LHCN-M2 (cell line): ENCODE measurements at regions not wholly inside any gene's neighbourhood (a gene's known extent, or its start where the extent isn't known, plus 50 kb on each side); places are given as distances from the start of the nearest gene placed in this dataset.
"Not testable (repeated sequence)": the region's sequence is repeated elsewhere in the genome, so short reads cannot be mapped to it uniquely, and the experiment has no call there.

ENCODE experiments used
- DNase-seq: peaks from one replicate; pipeline ENCODE4 v3.0.0-alpha.2; 2012; ENCODE audit warnings: low read depth

DNA sequence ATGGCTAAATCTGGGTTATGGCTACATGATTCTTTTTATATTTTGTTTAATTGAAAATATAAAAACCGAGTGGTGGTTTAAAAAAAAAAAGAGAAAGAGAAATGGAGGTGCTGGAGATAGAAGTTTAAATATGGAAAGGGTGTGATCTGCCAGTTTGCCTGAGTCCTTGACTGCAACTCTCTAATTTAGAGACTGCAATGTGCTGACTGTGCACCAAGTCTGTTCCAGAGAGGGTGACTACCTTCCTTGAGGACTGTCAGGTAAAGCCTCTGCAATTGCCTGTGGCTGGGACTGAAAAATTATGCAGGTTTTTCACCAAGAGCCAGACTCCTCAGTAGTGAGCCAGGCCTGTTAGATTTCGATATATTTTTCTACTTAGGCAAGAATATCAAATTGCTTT is 1326.3 kb downstream of the BRINP3 start:
- no peak for DNase-seq

DNA sequence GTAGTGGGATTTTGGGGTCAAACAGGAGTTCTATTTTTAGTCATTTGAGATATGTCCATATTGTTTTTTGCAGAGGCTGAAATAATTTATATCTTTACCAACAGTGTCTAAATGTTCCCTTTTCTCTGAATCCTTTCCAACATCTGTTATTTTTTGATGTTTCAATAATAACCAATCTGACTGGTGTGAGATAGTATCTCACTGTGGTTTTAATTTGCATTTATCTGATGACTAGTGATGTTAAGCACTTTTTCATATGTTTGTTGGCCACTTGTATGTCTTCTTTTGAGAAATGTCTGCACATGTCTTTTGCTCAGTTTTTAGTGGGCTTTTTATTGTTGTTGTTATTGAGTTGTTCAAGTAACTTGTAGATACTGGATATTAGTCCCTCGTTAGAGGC is 1325.0 kb downstream of the BRINP3 start:
- no peak for DNase-seq

GRCh38 chr1:189158155-189158554 is 1319.5 kb downstream of the BRINP3 start:
- no peak for DNase-seq

GRCh38 chr1:189175889-189176288 is 1301.8 kb downstream of the BRINP3 start:
- no peak for DNase-seq

GRCh38 chr1:189180057-189180456 is 1297.6 kb downstream of the BRINP3 start:
- DNase-seq, result no peak

GRCh38 chr1:189185097-189185496 is 1292.6 kb downstream of the BRINP3 start:
- no peak for DNase-seq

DNA sequence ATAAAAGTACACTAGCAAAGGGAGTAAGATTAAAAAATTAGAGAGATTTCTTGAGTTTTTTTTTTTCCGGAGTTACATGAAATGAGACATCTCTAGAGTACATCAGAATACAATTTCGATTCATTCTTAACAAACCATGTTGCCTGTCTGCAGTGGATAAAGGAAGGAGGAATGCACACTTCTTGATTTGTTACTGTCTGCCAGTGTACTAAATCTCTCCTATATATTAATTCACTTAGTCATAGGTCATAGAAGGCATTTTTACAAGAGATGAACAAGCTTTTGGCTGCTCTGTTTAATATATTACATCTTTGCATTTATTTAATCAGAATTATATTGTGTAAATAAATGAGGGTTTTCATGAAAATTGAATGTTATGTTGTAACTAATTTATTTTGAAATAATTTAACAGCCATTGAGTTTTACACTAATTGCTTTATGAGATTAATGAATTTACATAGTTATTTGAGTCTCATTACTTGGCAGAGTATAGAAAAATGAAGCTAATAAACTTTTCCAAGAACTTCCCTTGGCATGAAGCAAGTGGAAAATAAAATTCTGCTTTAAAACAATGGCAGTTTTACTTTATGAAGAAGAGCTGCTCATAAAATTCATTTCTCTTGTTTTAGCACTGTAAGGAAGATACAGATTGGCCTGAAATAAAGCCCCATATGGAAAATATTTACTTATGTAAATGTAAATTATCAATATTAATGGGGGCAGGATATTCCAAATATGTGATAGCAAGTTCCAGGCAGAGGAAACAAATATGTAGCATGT is 1284.7 kb downstream of the BRINP3 start:
- DNase-seq, result no peak

DNA sequence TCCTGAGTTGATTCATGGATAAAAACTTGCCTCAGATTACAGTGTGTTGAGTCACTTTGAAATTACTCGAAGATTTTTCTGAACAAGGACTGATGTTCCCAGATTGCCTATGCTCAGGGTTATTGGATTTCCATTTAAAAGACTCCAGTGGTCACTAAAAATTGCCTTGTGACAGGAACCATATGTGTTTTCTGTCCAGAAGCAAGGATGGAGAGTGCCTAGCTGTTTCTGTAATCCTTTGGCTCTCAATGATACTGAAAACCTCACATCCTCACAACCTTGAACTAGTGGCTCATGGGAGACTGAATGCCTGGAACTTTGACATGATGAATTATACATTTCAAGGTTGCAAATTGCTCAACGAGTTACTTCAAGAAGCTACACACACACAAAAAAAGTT is 1271.8 kb downstream of the BRINP3 start:
- DNase-seq, result no peak

- no peak for DNase-seq
Observed at GRCh38 chr1:189206617-189207016, 1271.0 kb downstream of the BRINP3 start.

- no peak for DNase-seq
Observed at GRCh38 chr1:189211742-189212141, 1265.9 kb downstream of the BRINP3 start.

DNA sequence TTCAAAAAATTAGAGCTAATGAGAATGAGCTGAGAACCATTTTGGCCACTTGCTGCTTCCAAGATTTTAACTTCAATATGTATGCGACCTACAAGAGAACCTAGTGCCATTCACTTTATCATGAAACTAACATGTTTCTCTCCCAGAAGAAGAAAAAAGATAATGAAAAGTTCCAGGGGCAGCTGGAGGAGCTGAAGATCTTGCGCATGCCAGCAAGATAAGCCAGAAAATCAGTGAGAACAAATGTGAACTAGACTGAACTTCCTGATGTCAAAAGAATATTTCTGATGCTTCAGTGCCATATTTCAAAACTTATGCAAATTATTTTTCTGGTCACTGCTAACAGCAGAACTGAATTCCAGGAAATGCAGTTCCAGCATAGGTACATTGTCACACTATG is 1265.1 kb downstream of the BRINP3 start:
- DNase-seq, result no peak

DNA sequence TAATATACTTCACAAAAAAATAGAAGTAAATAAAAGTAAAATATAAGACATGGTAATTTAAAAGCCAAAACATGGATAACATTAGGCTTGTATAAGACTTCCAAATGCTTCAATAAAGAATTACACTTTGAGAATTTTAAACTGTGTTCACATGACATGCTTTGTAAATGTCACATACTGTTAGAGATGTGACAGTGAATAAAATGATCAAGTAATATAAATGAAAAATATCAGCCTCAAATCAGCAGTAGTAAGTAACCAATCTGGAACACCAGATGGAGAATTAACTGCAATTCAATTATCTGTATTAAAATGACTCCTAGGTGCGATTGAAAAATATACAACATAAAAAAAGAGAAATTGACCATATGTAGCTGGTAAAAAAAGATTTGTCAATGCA is 1260.8 kb downstream of the BRINP3 start:
- DNase-seq, result no peak

DNA sequence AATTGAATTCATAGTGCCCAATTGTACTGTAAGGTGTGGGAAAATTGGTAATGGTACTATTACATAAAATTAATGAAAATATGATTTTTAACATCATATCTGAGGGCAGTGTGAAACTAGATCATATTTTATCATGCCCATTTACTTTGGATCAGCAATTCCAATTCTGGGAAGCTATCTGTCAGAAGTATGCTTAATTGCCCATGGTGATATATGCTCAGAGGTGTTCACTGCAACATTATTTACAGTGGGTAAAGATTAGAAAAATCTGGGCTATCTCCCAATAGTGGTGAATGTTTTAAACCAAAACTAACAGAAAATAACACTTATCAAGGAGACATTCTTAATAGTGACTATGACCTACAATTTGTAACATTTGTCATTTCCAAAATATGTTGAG is 1260.0 kb downstream of the BRINP3 start:
- no peak for DNase-seq

DNA sequence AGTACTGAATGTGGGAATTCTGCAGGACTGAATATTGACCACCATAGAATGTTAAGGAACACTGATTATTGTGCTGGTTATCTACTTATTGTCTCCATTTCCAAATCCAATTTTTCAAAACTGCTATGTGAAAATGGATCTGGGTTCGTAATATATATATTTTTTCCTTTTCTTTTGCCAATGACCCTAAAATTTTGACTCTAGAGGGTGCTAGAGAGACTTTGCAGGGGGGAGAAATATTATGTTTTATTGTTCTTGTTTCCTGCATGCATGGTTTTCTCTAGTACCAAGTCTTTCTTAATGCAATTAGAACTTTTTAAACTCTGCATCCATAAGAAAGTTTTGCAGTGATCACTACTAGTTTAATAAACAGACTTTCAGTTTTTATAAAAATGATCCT is 1256.9 kb downstream of the BRINP3 start:
- DNase-seq, result no peak

GRCh38 chr1:189225794-189226145 is 1251.9 kb downstream of the BRINP3 start:
- not testable (repeated sequence) for DNase-seq

- DNase-seq, result no peak
Observed at GRCh38 chr1:189226779-189227178, 1250.9 kb downstream of the BRINP3 start.

- DNase-seq, result no peak
Observed at GRCh38 chr1:189237008-189237407, 1240.7 kb downstream of the BRINP3 start.

- DNase-seq, result no peak
Observed at GRCh38 chr1:189253601-189254350, 1223.9 kb downstream of the BRINP3 start.

GRCh38 chr1:189261128-189261527 is 1216.5 kb downstream of the BRINP3 start:
- DNase-seq, result not testable (repeated sequence)

DNA sequence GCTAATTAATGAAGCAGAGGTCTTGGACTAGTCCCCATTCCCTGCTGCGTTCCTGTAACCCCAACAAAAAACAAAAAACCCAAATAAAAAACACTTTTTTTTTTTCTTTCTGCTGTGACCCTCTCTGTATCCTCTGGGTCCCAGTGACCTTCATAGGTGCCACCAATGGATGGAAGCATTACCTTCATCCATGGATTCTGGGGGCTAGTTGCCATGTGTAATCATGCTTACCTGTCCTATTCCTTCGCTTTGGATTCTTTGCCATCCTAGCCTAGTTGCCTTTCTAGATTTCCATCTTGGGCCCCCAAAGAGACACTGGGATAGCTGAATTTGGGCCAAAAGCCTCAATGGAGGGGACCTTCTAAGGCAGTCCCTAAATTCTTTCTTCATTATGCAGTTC is 1208.7 kb downstream of the BRINP3 start:
- DNase-seq, result peak; percentile 1

- no peak for DNase-seq
Observed at GRCh38 chr1:189274267-189274666, 1203.4 kb downstream of the BRINP3 start.

- no peak for DNase-seq
Observed at GRCh38 chr1:189275796-189276195, 1201.9 kb downstream of the BRINP3 start.

GRCh38 chr1:189289346-189289745 is 1188.3 kb downstream of the BRINP3 start:
- DNase-seq, result no peak
